Transverse colon (tissue), 3 donors: ENCODE measurements at regions not wholly inside any gene's neighbourhood (a gene's known extent, or its start where the extent isn't known, plus 50 kb on each side); places are given as distances from the start of the nearest gene placed in this dataset.

Source experiments
- EP300 ChIP-seq: sonication (generic); formaldehyde crosslinking; IDR thresholded peaks from one replicate; pipeline ENCODE4 v1.6.1; 2017; ENCODE audit warnings: antibody characterized with exemption, low read depth
- POLR2A ChIP-seq: fragments of 450-650 bp; IDR thresholded peaks from one replicate; pipeline ENCODE4 v1.6.1; 2016; ENCODE audit warnings: antibody characterized with exemption, mild to moderate bottlenecking, moderate library complexity
- TF ChIP-seq, protein P1 (sequence below), 5 experiments: fragments of 200-600 bp in 3 of 5; fragments of 450-650 bp in 2 of 5; sonication (generic) in 3 of 5; IDR thresholded peaks; 1 replicate in 2 of 5; 2 replicates in 3 of 5; pipeline ENCODE4 v1.5.1; 2016 to 2017; ENCODE audit warnings: antibody characterized with exemption in 5 of 5, inconsistent platforms in 3 of 5, mild to moderate bottlenecking in 2 of 5, moderate library complexity in 1 of 5

- TF ChIP-seq, protein P1, sequence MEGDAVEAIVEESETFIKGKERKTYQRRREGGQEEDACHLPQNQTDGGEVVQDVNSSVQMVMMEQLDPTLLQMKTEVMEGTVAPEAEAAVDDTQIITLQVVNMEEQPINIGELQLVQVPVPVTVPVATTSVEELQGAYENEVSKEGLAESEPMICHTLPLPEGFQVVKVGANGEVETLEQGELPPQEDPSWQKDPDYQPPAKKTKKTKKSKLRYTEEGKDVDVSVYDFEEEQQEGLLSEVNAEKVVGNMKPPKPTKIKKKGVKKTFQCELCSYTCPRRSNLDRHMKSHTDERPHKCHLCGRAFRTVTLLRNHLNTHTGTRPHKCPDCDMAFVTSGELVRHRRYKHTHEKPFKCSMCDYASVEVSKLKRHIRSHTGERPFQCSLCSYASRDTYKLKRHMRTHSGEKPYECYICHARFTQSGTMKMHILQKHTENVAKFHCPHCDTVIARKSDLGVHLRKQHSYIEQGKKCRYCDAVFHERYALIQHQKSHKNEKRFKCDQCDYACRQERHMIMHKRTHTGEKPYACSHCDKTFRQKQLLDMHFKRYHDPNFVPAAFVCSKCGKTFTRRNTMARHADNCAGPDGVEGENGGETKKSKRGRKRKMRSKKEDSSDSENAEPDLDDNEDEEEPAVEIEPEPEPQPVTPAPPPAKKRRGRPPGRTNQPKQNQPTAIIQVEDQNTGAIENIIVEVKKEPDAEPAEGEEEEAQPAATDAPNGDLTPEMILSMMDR (IDR thresholded peaks at IDR 0.05), result no peak
- TF ChIP-seq EP300 (no peak), POLR2A (no peak)
Observed at GRCh38 chr2:209311948-209312347, 111.9 kb upstream of the MAP2 start.
